ENCODE measurements at regions not wholly inside any gene's neighbourhood (a gene's known extent, or its start where the extent isn't known, plus 50 kb on each side); places are given as distances from the start of the nearest gene placed in this dataset.

- no peak overlapping the region for H2AFZ ChIP-seq (ENCODE audit: low read depth, low read length)
- no peak overlapping the region for H3K9ac ChIP-seq (ENCODE audit: low read depth, low read length)
- peaks cover 6% of the 10 kb centered on the region for H3K27me3 ChIP-seq (ENCODE audit: insufficient read depth, low read length, poor library complexity)
- DNase-seq, result no peak
- no peaks in the 10 kb centered on the region for H3K36me3 ChIP-seq (ENCODE audit: insufficient read depth, low read length)
- H3K4me2 ChIP-seq (ENCODE audit: insufficient read depth, low read length), result no peak overlapping the region
- ATAC-seq (ENCODE audit: insufficient read depth, low read depth), result no peak
- H3K4me3 ChIP-seq (ENCODE audit: low read depth in 1 of 2, low read length in 2 of 2), result no peak overlapping the region
- no peak overlapping the region for H3K27ac ChIP-seq (ENCODE audit: low read length)
- H3K79me2 ChIP-seq (ENCODE audit: insufficient read depth, low read length), result no peaks in the 10 kb centered on the region
- H4K20me1 ChIP-seq (ENCODE audit: insufficient read depth, low read length), result no peaks in the 10 kb centered on the region
- H3K9me3 ChIP-seq (ENCODE audit: insufficient read depth, low read length, severe bottlenecking), result no peaks in the 10 kb centered on the region
- TF ChIP-seq EZH2 (IDR thresholded peaks at IDR 0.05; ENCODE audit: borderline replicate concordance, low read depth, low read length, severe bottlenecking), result no peak
- H3K4me1 ChIP-seq (ENCODE audit: insufficient read depth, low read length), result no peaks in the 10 kb centered on the region
Measured at GRCh38 chr19:13599681-13600080, 93.4 kb upstream of the CACNA1A start.

GRCh38 chr19:13598098-13598497 is 91.8 kb upstream of the CACNA1A start:
- ATAC-seq (ENCODE audit: insufficient read depth, low read depth), result no peak
- Histone ChIP-seq H3K4me1 (ENCODE audit: insufficient read depth, low read length) (no peaks in the 10 kb centered on the region), H2AFZ (ENCODE audit: low read depth, low read length) (no peak overlapping the region)

GRCh38 chr19:13597640-13598039 is 91.4 kb upstream of the CACNA1A start:
- Histone ChIP-seq H3K36me3 (ENCODE audit: insufficient read depth, low read length) (no peaks in the 10 kb centered on the region), H2AFZ (ENCODE audit: low read depth, low read length) (no peak overlapping the region), H3K79me2 (ENCODE audit: insufficient read depth, low read length) (no peaks in the 10 kb centered on the region), H3K4me2 (ENCODE audit: insufficient read depth, low read length) (no peak overlapping the region), H3K4me3 (ENCODE audit: low read depth in 1 of 2, low read length in 2 of 2) (no peak overlapping the region), H3K4me1 (ENCODE audit: insufficient read depth, low read length) (no peaks in the 10 kb centered on the region), H4K20me1 (ENCODE audit: insufficient read depth, low read length) (no peaks in the 10 kb centered on the region), H3K27ac (ENCODE audit: low read length) (no peak overlapping the region), H3K27me3 (ENCODE audit: insufficient read depth, low read length, poor library complexity) (peaks cover 6% of the 10 kb centered on the region), H3K9ac (ENCODE audit: low read depth, low read length) (no peak overlapping the region), H3K9me3 (ENCODE audit: insufficient read depth, low read length, severe bottlenecking) (no peaks in the 10 kb centered on the region)
- TF ChIP-seq CTCF (IDR thresholded peaks at IDR 0.05; ENCODE audit: borderline replicate concordance, extremely low read depth, low read length, poor library complexity, severe bottlenecking) (peak; percentile 72), EZH2 (IDR thresholded peaks at IDR 0.05; ENCODE audit: borderline replicate concordance, low read depth, low read length, severe bottlenecking) (no peak)
- peak; percentile 60 for DNase-seq
- ATAC-seq (ENCODE audit: insufficient read depth, low read depth), result peak; percentile 83

More at GRCh38 chr19:13598098-13598497, 91.8 kb upstream of the CACNA1A start:
- TF ChIP-seq EZH2 (IDR thresholded peaks at IDR 0.05; ENCODE audit: borderline replicate concordance, low read depth, low read length, severe bottlenecking), result no peak
- TF ChIP-seq CTCF (IDR thresholded peaks at IDR 0.05; ENCODE audit: borderline replicate concordance, extremely low read depth, low read length, poor library complexity, severe bottlenecking), result no peak
- H3K27me3 ChIP-seq (ENCODE audit: insufficient read depth, low read length, poor library complexity), result peaks cover 6% of the 10 kb centered on the region
- H3K9me3 ChIP-seq (ENCODE audit: insufficient read depth, low read length, severe bottlenecking), result no peaks in the 10 kb centered on the region
- no peaks in the 10 kb centered on the region for H3K36me3 ChIP-seq (ENCODE audit: insufficient read depth, low read length)
- no peak for DNase-seq
- no peak overlapping the region for H3K9ac ChIP-seq (ENCODE audit: low read depth, low read length)
- no peak overlapping the region for H3K4me3 ChIP-seq (ENCODE audit: low read depth in 1 of 2, low read length in 2 of 2)
- H4K20me1 ChIP-seq (ENCODE audit: insufficient read depth, low read length), result no peaks in the 10 kb centered on the region
- H3K4me2 ChIP-seq (ENCODE audit: insufficient read depth, low read length), result no peak overlapping the region
- no peaks in the 10 kb centered on the region for H3K79me2 ChIP-seq (ENCODE audit: insufficient read depth, low read length)
- H3K27ac ChIP-seq (ENCODE audit: low read length), result no peak overlapping the region

- Histone ChIP-seq H3K79me2 (ENCODE audit: insufficient read depth, low read length) (no peaks in the 10 kb centered on the region), H3K9ac (ENCODE audit: low read depth, low read length) (no peak overlapping the region), H3K4me1 (ENCODE audit: insufficient read depth, low read length) (no peaks in the 10 kb centered on the region), H3K27ac (ENCODE audit: low read length) (no peak overlapping the region), H4K20me1 (ENCODE audit: insufficient read depth, low read length) (no peaks in the 10 kb centered on the region), H2AFZ (ENCODE audit: low read depth, low read length) (peak overlapping the region; percentile 24; the same call in 1 of the 2 replicates), H3K9me3 (ENCODE audit: insufficient read depth, low read length, severe bottlenecking) (no peaks in the 10 kb centered on the region), H3K4me3 (ENCODE audit: low read depth in 1 of 2, low read length in 2 of 2) (no peak overlapping the region), H3K27me3 (ENCODE audit: insufficient read depth, low read length, poor library complexity) (no peaks in the 10 kb centered on the region), H3K4me2 (ENCODE audit: insufficient read depth, low read length) (peak overlapping the region; percentile 43), H3K36me3 (ENCODE audit: insufficient read depth, low read length) (no peaks in the 10 kb centered on the region)
- DNase-seq (peak; percentile 79), ATAC-seq (ENCODE audit: insufficient read depth, low read depth) (peak; percentile 100)
- peak; percentile 99 for TF ChIP-seq CTCF (IDR thresholded peaks at IDR 0.05; ENCODE audit: borderline replicate concordance, extremely low read depth, low read length, poor library complexity, severe bottlenecking)
- TF ChIP-seq EZH2 (IDR thresholded peaks at IDR 0.05; ENCODE audit: borderline replicate concordance, low read depth, low read length, severe bottlenecking), result no peak
Measured at GRCh38 chr19:13588957-13589833, 82.9 kb upstream of the CACNA1A start.
